HEK293 (cell line): ENCODE measurements at regions not wholly inside any gene's neighbourhood (a gene's known extent, or its start where the extent isn't known, plus 50 kb on each side); places are given as distances from the start of the nearest gene placed in this dataset.

ENCODE experiments used
- SP7 ChIP-seq: fragments of 450-650 bp; formaldehyde crosslinking; IDR thresholded peaks from 2 replicates; pipeline ENCODE4 v1.5.1; 2016; ENCODE audit warnings: missing biosample characterization, missing genetic modification characterization
- YY1 ChIP-seq: fragments of 450-650 bp; formaldehyde crosslinking; IDR thresholded peaks from 2 replicates; pipeline ENCODE4 v1.5.1; 2018; ENCODE audit warnings: missing biosample characterization, missing genetic modification characterization
- ZEB2 ChIP-seq: fragments of 450-650 bp; formaldehyde crosslinking; IDR thresholded peaks from 2 replicates; pipeline ENCODE4 v1.5.1; 2016; ENCODE audit warnings: missing biosample characterization, missing genetic modification characterization
- ZNF239 ChIP-seq: fragments of 450-650 bp; formaldehyde crosslinking; IDR thresholded peaks from 2 replicates; pipeline ENCODE4 v1.5.1; 2016; ENCODE audit warnings: missing biosample characterization, missing genetic modification characterization
- ZNF274 ChIP-seq, 2 experiments: fragments of 200-500 bp in 1 of 2; fragments of 450-650 bp in 1 of 2; sonication (Bioruptor generic) in 1 of 2; formaldehyde crosslinking in 1 of 2; IDR thresholded peaks; 2 replicates each; pipeline versions ENCODE4 v1.5.1 to v1.6.1; 2014 to 2016; ENCODE audit warnings: borderline replicate concordance in 1 of 2, inconsistent platforms in 1 of 2, low read length in 1 of 2, missing biosample characterization in 1 of 2, missing genetic modification characterization in 1 of 2
- ZNF324 ChIP-seq: fragments of 450-650 bp; formaldehyde crosslinking; IDR thresholded peaks from 2 replicates; pipeline ENCODE4 v1.5.1; 2016; ENCODE audit warnings: missing biosample characterization, missing genetic modification characterization
- ZNF558 ChIP-seq: fragments of 450-650 bp; formaldehyde crosslinking; IDR thresholded peaks from 2 replicates; pipeline ENCODE4 v1.5.1; 2016; ENCODE audit warnings: missing biosample characterization, missing genetic modification characterization
- ZNF600 ChIP-seq: fragments of 450-650 bp; formaldehyde crosslinking; IDR thresholded peaks from 2 replicates; pipeline ENCODE4 v1.5.1; 2016; ENCODE audit warnings: missing biosample characterization, missing genetic modification characterization
- TF ChIP-seq, protein P1 (sequence below): fragments of 450-650 bp; formaldehyde crosslinking; IDR thresholded peaks from 2 replicates; pipeline ENCODE4 v1.5.1; 2016; ENCODE audit warnings: missing biosample characterization, missing genetic modification characterization
- TF ChIP-seq, protein P2 (sequence below): fragments of 450-650 bp; formaldehyde crosslinking; IDR thresholded peaks from 2 replicates; pipeline ENCODE4 v1.5.1; 2016; ENCODE audit warnings: missing biosample characterization, missing genetic modification characterization

DNA sequence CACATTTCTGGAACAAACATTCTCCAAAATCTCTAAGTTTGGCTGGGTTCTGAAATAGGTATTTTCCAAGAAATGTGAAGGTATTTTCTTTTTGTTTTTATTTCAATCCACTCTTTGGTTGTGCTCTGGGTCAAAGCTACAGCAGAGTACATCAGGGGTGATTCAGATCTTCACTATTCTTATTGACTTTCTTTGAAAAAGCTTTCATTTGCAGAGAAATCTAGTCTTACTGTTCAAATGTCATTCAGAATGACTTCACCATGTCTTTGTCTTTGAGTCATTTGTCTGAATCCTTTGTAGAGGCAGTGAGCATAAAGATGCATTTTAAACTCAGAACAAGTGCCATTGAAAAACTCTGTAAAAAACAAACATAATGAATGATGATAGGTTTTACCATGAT lies 547.2 kb upstream of the ADGRL3 start:
- TF ChIP-seq, protein P1, sequence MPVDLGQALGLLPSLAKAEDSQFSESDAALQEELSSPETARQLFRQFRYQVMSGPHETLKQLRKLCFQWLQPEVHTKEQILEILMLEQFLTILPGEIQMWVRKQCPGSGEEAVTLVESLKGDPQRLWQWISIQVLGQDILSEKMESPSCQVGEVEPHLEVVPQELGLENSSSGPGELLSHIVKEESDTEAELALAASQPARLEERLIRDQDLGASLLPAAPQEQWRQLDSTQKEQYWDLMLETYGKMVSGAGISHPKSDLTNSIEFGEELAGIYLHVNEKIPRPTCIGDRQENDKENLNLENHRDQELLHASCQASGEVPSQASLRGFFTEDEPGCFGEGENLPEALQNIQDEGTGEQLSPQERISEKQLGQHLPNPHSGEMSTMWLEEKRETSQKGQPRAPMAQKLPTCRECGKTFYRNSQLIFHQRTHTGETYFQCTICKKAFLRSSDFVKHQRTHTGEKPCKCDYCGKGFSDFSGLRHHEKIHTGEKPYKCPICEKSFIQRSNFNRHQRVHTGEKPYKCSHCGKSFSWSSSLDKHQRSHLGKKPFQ (tag by site-specific recombination): no peak
- TF ChIP-seq ZNF239 (no peak), ZNF274 (IDR thresholded peaks at IDR 0.05; ENCODE audit: low read length) (no peak), ZNF274 (tag by site-specific recombination; IDR thresholded peaks at IDR 0.05; ENCODE audit: borderline replicate concordance) (no peak), ZNF324 (tag by site-specific recombination) (no peak), ZNF600 (no peak), ZNF558 (no peak), SP7 (tag by site-specific recombination) (no peak), ZEB2 (no peak), YY1 (no peak)
- TF ChIP-seq, protein P2, sequence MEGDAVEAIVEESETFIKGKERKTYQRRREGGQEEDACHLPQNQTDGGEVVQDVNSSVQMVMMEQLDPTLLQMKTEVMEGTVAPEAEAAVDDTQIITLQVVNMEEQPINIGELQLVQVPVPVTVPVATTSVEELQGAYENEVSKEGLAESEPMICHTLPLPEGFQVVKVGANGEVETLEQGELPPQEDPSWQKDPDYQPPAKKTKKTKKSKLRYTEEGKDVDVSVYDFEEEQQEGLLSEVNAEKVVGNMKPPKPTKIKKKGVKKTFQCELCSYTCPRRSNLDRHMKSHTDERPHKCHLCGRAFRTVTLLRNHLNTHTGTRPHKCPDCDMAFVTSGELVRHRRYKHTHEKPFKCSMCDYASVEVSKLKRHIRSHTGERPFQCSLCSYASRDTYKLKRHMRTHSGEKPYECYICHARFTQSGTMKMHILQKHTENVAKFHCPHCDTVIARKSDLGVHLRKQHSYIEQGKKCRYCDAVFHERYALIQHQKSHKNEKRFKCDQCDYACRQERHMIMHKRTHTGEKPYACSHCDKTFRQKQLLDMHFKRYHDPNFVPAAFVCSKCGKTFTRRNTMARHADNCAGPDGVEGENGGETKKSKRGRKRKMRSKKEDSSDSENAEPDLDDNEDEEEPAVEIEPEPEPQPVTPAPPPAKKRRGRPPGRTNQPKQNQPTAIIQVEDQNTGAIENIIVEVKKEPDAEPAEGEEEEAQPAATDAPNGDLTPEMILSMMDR (tag by site-specific recombination): no peak
